Peyer's patch (tissue), 4 donors: ENCODE measurements at regions not wholly inside any gene's neighbourhood (a gene's known extent, or its start where the extent isn't known, plus 50 kb on each side); places are given as distances from the start of the nearest gene placed in this dataset.

Source experiments
- POLR2A ChIP-seq, 2 donors: fragments of 450-650 bp; IDR thresholded peaks; one replicate each; pipeline ENCODE4 v1.5.1; 2017; ENCODE audit warnings: antibody characterized with exemption in 2 of 2, mild to moderate bottlenecking in 2 of 2, moderate library complexity in 2 of 2
- TF ChIP-seq, protein P1 (sequence below), 6 experiments: fragments of 450-650 bp in 4 of 6; fragments of 200-600 bp in 2 of 6; sonication (generic) in 1 of 6; IDR thresholded peaks; one replicate each; pipeline ENCODE4 v1.5.1; 2017 to 2019; ENCODE audit warnings: antibody characterized with exemption in 6 of 6, mild to moderate bottlenecking in 3 of 6, moderate library complexity in 1 of 6

DNA sequence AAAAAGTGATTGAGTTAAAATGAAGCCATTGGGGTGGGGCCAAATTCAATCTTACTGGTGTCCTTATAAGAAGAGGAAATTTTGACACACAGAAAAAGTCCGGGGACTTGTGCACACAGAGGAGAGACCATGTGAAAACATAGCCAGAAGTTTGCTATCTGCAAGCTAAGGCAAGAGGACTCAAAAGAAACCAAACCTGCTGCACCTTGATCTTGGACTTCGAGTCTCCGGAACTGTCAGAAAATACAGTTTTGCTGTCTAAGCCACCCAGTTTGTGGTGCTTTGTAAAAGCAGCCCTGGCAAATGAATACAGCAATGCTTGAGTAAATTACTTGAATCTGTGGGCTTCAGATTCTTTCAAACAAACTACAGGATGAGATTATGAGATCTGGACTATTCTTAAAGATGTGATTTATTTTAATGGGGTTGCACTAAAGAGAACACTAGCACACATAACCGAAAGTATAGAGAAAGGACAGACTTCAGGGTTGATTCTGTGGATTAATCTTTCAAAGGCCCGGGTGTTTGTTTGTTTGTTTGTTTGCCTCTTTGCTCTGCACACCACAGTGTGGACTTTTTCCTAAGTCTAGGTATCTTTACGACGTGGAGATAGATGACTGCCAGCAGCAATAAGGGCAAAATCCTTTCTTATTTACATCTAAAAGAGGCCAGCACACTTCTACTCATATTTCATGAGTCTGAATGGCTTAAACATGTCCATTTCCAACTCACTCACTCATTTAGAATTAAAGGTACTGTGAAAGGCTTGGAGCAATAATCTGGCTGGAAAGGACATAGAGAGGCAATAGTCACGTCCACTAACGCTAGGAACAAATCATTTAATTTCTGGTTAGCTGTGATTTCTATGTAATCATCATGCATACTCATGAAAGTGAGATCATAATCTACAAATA lies 53.9 kb upstream of the SSR3 start:
- TF ChIP-seq, protein P1, sequence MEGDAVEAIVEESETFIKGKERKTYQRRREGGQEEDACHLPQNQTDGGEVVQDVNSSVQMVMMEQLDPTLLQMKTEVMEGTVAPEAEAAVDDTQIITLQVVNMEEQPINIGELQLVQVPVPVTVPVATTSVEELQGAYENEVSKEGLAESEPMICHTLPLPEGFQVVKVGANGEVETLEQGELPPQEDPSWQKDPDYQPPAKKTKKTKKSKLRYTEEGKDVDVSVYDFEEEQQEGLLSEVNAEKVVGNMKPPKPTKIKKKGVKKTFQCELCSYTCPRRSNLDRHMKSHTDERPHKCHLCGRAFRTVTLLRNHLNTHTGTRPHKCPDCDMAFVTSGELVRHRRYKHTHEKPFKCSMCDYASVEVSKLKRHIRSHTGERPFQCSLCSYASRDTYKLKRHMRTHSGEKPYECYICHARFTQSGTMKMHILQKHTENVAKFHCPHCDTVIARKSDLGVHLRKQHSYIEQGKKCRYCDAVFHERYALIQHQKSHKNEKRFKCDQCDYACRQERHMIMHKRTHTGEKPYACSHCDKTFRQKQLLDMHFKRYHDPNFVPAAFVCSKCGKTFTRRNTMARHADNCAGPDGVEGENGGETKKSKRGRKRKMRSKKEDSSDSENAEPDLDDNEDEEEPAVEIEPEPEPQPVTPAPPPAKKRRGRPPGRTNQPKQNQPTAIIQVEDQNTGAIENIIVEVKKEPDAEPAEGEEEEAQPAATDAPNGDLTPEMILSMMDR (IDR thresholded peaks at IDR 0.05), result no peak
- no peak for TF ChIP-seq POLR2A (IDR thresholded peaks at IDR 0.05)
